ENCODE measurements at regions not wholly inside any gene's neighbourhood (a gene's known extent, or its start where the extent isn't known, plus 50 kb on each side); places are given as distances from the start of the nearest gene placed in this dataset.

- Histone ChIP-seq H3K9ac (ENCODE audit: low read depth, low read length) (no peak overlapping the region), H3K4me1 (ENCODE audit: control insufficient read depth, insufficient read depth, low read length) (peaks cover 11% of the 10 kb centered on the region), H3K9me3 (ENCODE audit: control insufficient read depth, insufficient read depth, low read length) (no peaks in the 10 kb centered on the region), H3K27ac (ENCODE audit: low read depth, low read length) (no peak overlapping the region), H3K27me3 (ENCODE audit: control insufficient read depth, insufficient read depth, low read length) (no peaks in the 10 kb centered on the region), H3K4me3 (ENCODE audit: low read depth, low read length) (no peak overlapping the region), H3K36me3 (ENCODE audit: control insufficient read depth, insufficient read depth, low read length) (no peaks in the 10 kb centered on the region)
These were observed 87.9 kb upstream of the TMEM106B start for GRCh38 chr7:12123172-12123571.

- H3K9me3 ChIP-seq (ENCODE audit: control insufficient read depth, insufficient read depth, low read length): no peaks in the 10 kb centered on the region
- H3K36me3 ChIP-seq (ENCODE audit: control insufficient read depth, insufficient read depth, low read length): no peaks in the 10 kb centered on the region
- H3K4me3 ChIP-seq (ENCODE audit: low read depth, low read length): no peak overlapping the region
- no peak overlapping the region for H3K9ac ChIP-seq (ENCODE audit: low read depth, low read length)
- H3K4me1 ChIP-seq (ENCODE audit: control insufficient read depth, insufficient read depth, low read length): peaks cover 11% of the 10 kb centered on the region
- no peaks in the 10 kb centered on the region for H3K27me3 ChIP-seq (ENCODE audit: control insufficient read depth, insufficient read depth, low read length)
- no peak overlapping the region for H3K27ac ChIP-seq (ENCODE audit: low read depth, low read length)
These were observed 87.1 kb upstream of the TMEM106B start for GRCh38 chr7:12124028-12124427.

- Histone ChIP-seq H3K9ac (ENCODE audit: low read depth, low read length) (no peak overlapping the region), H3K36me3 (ENCODE audit: control insufficient read depth, insufficient read depth, low read length) (no peaks in the 10 kb centered on the region), H3K27ac (ENCODE audit: low read depth, low read length) (no peak overlapping the region), H3K4me1 (ENCODE audit: control insufficient read depth, insufficient read depth, low read length) (no peaks in the 10 kb centered on the region), H3K27me3 (ENCODE audit: control insufficient read depth, insufficient read depth, low read length) (no peaks in the 10 kb centered on the region), H3K9me3 (ENCODE audit: control insufficient read depth, insufficient read depth, low read length) (no peaks in the 10 kb centered on the region), H3K4me3 (ENCODE audit: low read depth, low read length) (no peak overlapping the region)
These were observed 83.6 kb upstream of the TMEM106B start for GRCh38 chr7:12127455-12127854.

GRCh38 chr7:12130609-12131008, 80.5 kb upstream of the TMEM106B start:
- no peaks in the 10 kb centered on the region for H3K27me3 ChIP-seq (ENCODE audit: control insufficient read depth, insufficient read depth, low read length)
- H3K27ac ChIP-seq (ENCODE audit: low read depth, low read length): no peak overlapping the region
- H3K4me3 ChIP-seq (ENCODE audit: low read depth, low read length): no peak overlapping the region
- no peaks in the 10 kb centered on the region for H3K4me1 ChIP-seq (ENCODE audit: control insufficient read depth, insufficient read depth, low read length)
- H3K9ac ChIP-seq (ENCODE audit: low read depth, low read length): no peak overlapping the region
- no peaks in the 10 kb centered on the region for H3K36me3 ChIP-seq (ENCODE audit: control insufficient read depth, insufficient read depth, low read length)
- H3K9me3 ChIP-seq (ENCODE audit: control insufficient read depth, insufficient read depth, low read length): no peaks in the 10 kb centered on the region

GRCh38 chr7:12131122-12131521, 80.0 kb upstream of the TMEM106B start:
- Histone ChIP-seq H3K4me1 (ENCODE audit: control insufficient read depth, insufficient read depth, low read length) (no peaks in the 10 kb centered on the region), H3K27me3 (ENCODE audit: control insufficient read depth, insufficient read depth, low read length) (no peaks in the 10 kb centered on the region), H3K4me3 (ENCODE audit: low read depth, low read length) (no peak overlapping the region), H3K9me3 (ENCODE audit: control insufficient read depth, insufficient read depth, low read length) (no peaks in the 10 kb centered on the region), H3K27ac (ENCODE audit: low read depth, low read length) (no peak overlapping the region), H3K9ac (ENCODE audit: low read depth, low read length) (no peak overlapping the region), H3K36me3 (ENCODE audit: control insufficient read depth, insufficient read depth, low read length) (no peaks in the 10 kb centered on the region)

GRCh38 chr7:12133865-12134264, 77.2 kb upstream of the TMEM106B start:
- Histone ChIP-seq H3K36me3 (ENCODE audit: control insufficient read depth, insufficient read depth, low read length) (no peaks in the 10 kb centered on the region), H3K4me1 (ENCODE audit: control insufficient read depth, insufficient read depth, low read length) (no peaks in the 10 kb centered on the region), H3K9ac (ENCODE audit: low read depth, low read length) (no peak overlapping the region), H3K27me3 (ENCODE audit: control insufficient read depth, insufficient read depth, low read length) (no peaks in the 10 kb centered on the region), H3K4me3 (ENCODE audit: low read depth, low read length) (no peak overlapping the region), H3K9me3 (ENCODE audit: control insufficient read depth, insufficient read depth, low read length) (no peaks in the 10 kb centered on the region), H3K27ac (ENCODE audit: low read depth, low read length) (no peak overlapping the region)

- Histone ChIP-seq H3K4me3 (ENCODE audit: low read depth, low read length) (no peak overlapping the region), H3K27me3 (ENCODE audit: control insufficient read depth, insufficient read depth, low read length) (no peaks in the 10 kb centered on the region), H3K27ac (ENCODE audit: low read depth, low read length) (no peak overlapping the region), H3K9me3 (ENCODE audit: control insufficient read depth, insufficient read depth, low read length) (no peaks in the 10 kb centered on the region), H3K4me1 (ENCODE audit: control insufficient read depth, insufficient read depth, low read length) (no peaks in the 10 kb centered on the region), H3K36me3 (ENCODE audit: control insufficient read depth, insufficient read depth, low read length) (no peaks in the 10 kb centered on the region), H3K9ac (ENCODE audit: low read depth, low read length) (no peak overlapping the region)
These were observed 74.6 kb upstream of the TMEM106B start for GRCh38 chr7:12136523-12136922.

GRCh38 chr7:12137283-12137682, 73.8 kb upstream of the TMEM106B start:
- Histone ChIP-seq H3K4me3 (ENCODE audit: low read depth, low read length) (no peak overlapping the region), H3K27me3 (ENCODE audit: control insufficient read depth, insufficient read depth, low read length) (no peaks in the 10 kb centered on the region), H3K36me3 (ENCODE audit: control insufficient read depth, insufficient read depth, low read length) (no peaks in the 10 kb centered on the region), H3K4me1 (ENCODE audit: control insufficient read depth, insufficient read depth, low read length) (no peaks in the 10 kb centered on the region), H3K27ac (ENCODE audit: low read depth, low read length) (no peak overlapping the region), H3K9ac (ENCODE audit: low read depth, low read length) (no peak overlapping the region), H3K9me3 (ENCODE audit: control insufficient read depth, insufficient read depth, low read length) (no peaks in the 10 kb centered on the region)

- Histone ChIP-seq H3K9me3 (ENCODE audit: control insufficient read depth, insufficient read depth, low read length) (no peaks in the 10 kb centered on the region), H3K27ac (ENCODE audit: low read depth, low read length) (no peak overlapping the region), H3K36me3 (ENCODE audit: control insufficient read depth, insufficient read depth, low read length) (no peaks in the 10 kb centered on the region), H3K27me3 (ENCODE audit: control insufficient read depth, insufficient read depth, low read length) (no peaks in the 10 kb centered on the region), H3K4me1 (ENCODE audit: control insufficient read depth, insufficient read depth, low read length) (no peaks in the 10 kb centered on the region), H3K9ac (ENCODE audit: low read depth, low read length) (no peak overlapping the region), H3K4me3 (ENCODE audit: low read depth, low read length) (no peak overlapping the region)
These were observed 72.7 kb upstream of the TMEM106B start for GRCh38 chr7:12138421-12138820.

GRCh38 chr7:12139416-12139815, 71.7 kb upstream of the TMEM106B start:
- Histone ChIP-seq H3K27ac (ENCODE audit: low read depth, low read length) (no peak overlapping the region), H3K4me3 (ENCODE audit: low read depth, low read length) (no peak overlapping the region), H3K9ac (ENCODE audit: low read depth, low read length) (no peak overlapping the region), H3K4me1 (ENCODE audit: control insufficient read depth, insufficient read depth, low read length) (no peaks in the 10 kb centered on the region), H3K27me3 (ENCODE audit: control insufficient read depth, insufficient read depth, low read length) (no peaks in the 10 kb centered on the region), H3K36me3 (ENCODE audit: control insufficient read depth, insufficient read depth, low read length) (no peaks in the 10 kb centered on the region), H3K9me3 (ENCODE audit: control insufficient read depth, insufficient read depth, low read length) (no peaks in the 10 kb centered on the region)

GRCh38 chr7:12146813-12147212, 64.3 kb upstream of the TMEM106B start:
- H3K36me3 ChIP-seq (ENCODE audit: control insufficient read depth, insufficient read depth, low read length): no peaks in the 10 kb centered on the region
- H3K27ac ChIP-seq (ENCODE audit: low read depth, low read length): no peak overlapping the region

More at GRCh38 chr7:12146813-12147212, 64.3 kb upstream of the TMEM106B start:
- no peaks in the 10 kb centered on the region for H3K4me1 ChIP-seq (ENCODE audit: control insufficient read depth, insufficient read depth, low read length)
- H3K27me3 ChIP-seq (ENCODE audit: control insufficient read depth, insufficient read depth, low read length): no peaks in the 10 kb centered on the region
- H3K9me3 ChIP-seq (ENCODE audit: control insufficient read depth, insufficient read depth, low read length): no peaks in the 10 kb centered on the region
- no peak overlapping the region for H3K4me3 ChIP-seq (ENCODE audit: low read depth, low read length)
- H3K9ac ChIP-seq (ENCODE audit: low read depth, low read length): no peak overlapping the region

All from HUES48 (cell line).